ENCODE measurements at regions not wholly inside any gene's neighbourhood (a gene's known extent, or its start where the extent isn't known, plus 50 kb on each side); places are given as distances from the start of the nearest gene placed in this dataset.
A peak's percentile ranks its signal among the peaks of the same experiment; 100 is the strongest.

DNA sequence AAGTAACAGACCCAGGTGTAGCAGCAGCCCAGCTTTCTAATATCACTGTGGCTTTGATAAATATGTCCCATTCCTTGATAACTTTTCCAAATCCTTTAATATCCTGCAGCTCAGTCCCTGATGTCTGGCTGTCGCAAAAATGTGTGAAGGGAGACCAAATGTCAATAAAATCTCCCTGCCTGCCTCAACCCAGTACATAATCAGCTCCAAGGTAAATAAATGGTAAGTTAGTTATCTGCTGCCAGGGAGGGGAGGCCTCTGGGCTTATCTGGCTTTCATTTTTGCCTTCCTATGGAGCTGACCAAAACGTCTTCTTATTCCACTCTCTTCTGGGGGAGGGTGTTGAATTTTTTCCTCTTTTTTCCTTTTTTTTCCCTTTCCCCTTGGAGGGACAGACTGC, 630.6 kb downstream of the MID1IP1 start:
- TF ChIP-seq TAF1 (conservative IDR thresholded peaks at IDR 0.05): no peak
- TF ChIP-seq SP1 (IDR thresholded peaks at IDR 0.05): peak; percentile 17
- TF ChIP-seq, protein P1, sequence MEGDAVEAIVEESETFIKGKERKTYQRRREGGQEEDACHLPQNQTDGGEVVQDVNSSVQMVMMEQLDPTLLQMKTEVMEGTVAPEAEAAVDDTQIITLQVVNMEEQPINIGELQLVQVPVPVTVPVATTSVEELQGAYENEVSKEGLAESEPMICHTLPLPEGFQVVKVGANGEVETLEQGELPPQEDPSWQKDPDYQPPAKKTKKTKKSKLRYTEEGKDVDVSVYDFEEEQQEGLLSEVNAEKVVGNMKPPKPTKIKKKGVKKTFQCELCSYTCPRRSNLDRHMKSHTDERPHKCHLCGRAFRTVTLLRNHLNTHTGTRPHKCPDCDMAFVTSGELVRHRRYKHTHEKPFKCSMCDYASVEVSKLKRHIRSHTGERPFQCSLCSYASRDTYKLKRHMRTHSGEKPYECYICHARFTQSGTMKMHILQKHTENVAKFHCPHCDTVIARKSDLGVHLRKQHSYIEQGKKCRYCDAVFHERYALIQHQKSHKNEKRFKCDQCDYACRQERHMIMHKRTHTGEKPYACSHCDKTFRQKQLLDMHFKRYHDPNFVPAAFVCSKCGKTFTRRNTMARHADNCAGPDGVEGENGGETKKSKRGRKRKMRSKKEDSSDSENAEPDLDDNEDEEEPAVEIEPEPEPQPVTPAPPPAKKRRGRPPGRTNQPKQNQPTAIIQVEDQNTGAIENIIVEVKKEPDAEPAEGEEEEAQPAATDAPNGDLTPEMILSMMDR (IDR thresholded peaks at IDR 0.05; ENCODE audit: low read depth, low read length, missing input control): no peak
- peak; percentile 54 for TF ChIP-seq YY1 (IDR thresholded peaks at IDR 0.05)
- TF ChIP-seq, protein P2, sequence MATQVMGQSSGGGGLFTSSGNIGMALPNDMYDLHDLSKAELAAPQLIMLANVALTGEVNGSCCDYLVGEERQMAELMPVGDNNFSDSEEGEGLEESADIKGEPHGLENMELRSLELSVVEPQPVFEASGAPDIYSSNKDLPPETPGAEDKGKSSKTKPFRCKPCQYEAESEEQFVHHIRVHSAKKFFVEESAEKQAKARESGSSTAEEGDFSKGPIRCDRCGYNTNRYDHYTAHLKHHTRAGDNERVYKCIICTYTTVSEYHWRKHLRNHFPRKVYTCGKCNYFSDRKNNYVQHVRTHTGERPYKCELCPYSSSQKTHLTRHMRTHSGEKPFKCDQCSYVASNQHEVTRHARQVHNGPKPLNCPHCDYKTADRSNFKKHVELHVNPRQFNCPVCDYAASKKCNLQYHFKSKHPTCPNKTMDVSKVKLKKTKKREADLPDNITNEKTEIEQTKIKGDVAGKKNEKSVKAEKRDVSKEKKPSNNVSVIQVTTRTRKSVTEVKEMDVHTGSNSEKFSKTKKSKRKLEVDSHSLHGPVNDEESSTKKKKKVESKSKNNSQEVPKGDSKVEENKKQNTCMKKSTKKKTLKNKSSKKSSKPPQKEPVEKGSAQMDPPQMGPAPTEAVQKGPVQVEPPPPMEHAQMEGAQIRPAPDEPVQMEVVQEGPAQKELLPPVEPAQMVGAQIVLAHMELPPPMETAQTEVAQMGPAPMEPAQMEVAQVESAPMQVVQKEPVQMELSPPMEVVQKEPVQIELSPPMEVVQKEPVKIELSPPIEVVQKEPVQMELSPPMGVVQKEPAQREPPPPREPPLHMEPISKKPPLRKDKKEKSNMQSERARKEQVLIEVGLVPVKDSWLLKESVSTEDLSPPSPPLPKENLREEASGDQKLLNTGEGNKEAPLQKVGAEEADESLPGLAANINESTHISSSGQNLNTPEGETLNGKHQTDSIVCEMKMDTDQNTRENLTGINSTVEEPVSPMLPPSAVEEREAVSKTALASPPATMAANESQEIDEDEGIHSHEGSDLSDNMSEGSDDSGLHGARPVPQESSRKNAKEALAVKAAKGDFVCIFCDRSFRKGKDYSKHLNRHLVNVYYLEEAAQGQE (IDR thresholded peaks at IDR 0.05): no peak
- TF ChIP-seq RAD21 (IDR thresholded peaks at IDR 0.05): peak in 1 of 2 donors; percentile 16
- TF ChIP-seq, protein P3, sequence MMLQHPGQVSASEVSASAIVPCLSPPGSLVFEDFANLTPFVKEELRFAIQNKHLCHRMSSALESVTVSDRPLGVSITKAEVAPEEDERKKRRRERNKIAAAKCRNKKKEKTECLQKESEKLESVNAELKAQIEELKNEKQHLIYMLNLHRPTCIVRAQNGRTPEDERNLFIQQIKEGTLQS (IDR thresholded peaks at IDR 0.05): no peak
